ENCODE measurements at regions not wholly inside any gene's neighbourhood (a gene's known extent, or its start where the extent isn't known, plus 50 kb on each side); places are given as distances from the start of the nearest gene placed in this dataset.

DNA sequence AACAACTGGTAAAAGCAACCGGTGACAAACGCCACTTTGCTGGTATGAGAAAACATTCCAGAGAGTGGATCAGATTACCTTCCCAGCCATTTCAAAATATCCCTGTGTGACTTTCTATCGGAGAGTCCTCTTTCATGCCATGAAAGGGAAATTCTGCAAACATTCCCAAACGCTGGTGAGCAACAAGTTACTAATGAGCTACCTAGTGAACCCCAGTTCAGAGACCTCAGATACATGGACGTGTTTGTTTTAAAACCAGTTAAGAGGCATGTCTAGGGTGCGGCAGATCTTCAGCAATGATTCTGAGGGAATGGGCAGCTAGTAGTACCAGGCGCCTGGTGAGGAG lies 418.2 kb upstream of the NR2F2 start:
- DNase-seq (ENCODE audit: low read depth), result no peak

DNA sequence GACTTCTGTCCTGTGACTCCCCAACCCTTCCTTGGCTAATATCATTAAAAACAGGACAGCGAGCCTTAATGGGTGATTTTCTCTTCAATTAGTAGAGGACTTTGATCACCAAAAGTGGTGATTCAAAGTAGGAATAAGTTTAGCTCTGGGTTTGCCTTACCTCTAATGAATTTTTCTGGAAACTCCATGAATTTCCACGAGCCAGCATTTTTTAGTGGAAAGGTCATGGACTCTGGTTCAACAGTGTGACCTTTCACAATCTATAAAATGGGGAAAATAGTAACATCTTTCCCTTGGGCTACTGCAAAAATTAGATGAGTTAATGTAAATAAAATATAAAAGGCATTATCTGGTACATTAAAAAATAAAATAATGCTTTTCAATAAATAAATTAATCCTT lies 417.8 kb upstream of the NR2F2 start:
- no peak for DNase-seq (ENCODE audit: low read depth)

DNA sequence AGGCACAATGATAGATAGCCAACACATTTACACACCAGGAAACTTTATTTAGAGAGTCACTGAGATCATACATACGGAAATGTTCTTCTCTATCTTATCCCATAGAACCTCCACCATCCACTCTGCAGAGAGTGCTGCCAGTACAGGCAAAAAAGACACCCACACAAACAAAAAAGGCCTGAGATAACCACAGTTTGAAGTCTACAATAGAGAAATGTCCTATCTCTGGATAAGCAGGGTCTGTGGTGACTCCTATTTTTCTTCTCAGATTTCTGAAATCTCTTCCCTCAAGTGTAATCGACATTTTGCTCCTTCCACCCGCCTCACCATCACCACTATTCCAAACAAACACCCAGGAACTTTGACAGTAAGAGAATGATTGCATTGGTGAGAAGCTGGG lies 413.9 kb upstream of the NR2F2 start:
- no peak for DNase-seq (ENCODE audit: low read depth)

- no peak for DNase-seq (ENCODE audit: low read depth)
Measured at GRCh38 chr15:95918525-95918924, 412.0 kb upstream of the NR2F2 start.

GRCh38 chr15:95919460-95919859 lies 411.0 kb upstream of the NR2F2 start:
- no peak for DNase-seq (ENCODE audit: low read depth)

- no peak for DNase-seq (ENCODE audit: low read depth)
Measured at GRCh38 chr15:95921404-95921803, 409.1 kb upstream of the NR2F2 start.

DNA sequence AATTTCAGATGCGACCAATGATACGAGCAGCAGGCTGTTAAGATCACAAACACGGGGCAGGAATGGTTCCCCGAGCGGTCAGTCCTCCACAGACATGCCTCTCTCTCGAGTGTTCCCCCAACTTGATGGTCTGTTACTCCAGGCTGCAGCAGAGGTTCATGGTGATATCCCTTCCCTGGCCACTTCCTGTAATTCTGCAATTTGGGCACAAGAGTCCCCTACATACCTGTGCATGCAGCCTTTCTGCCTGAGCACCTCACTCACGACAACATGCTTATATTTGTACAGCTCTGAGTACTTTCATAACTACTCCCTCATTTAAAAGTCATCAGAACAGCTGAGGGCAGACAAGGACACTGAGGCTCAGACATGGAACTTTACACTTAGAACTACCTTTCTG lies 408.1 kb upstream of the NR2F2 start:
- DNase-seq (ENCODE audit: low read depth), result no peak

DNA sequence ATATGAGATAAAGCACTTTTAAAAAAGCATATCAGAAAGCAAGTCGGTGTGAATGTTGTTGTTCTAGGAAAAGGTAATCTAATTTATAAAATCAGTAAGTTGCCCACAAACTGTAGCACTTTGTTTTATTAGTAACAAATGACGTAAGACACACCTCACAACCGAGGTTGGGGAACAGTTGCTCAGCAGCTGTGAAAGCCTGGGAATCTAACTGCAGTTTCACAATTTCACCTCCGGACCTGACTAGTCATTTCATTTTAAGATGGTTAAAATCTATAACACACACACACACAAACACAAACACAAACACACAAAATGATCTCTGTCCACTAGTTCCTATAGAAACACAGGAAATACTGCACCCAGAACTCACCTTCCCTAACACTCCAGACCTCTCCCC lies 406.7 kb upstream of the NR2F2 start:
- no peak for DNase-seq (ENCODE audit: low read depth)

DNA sequence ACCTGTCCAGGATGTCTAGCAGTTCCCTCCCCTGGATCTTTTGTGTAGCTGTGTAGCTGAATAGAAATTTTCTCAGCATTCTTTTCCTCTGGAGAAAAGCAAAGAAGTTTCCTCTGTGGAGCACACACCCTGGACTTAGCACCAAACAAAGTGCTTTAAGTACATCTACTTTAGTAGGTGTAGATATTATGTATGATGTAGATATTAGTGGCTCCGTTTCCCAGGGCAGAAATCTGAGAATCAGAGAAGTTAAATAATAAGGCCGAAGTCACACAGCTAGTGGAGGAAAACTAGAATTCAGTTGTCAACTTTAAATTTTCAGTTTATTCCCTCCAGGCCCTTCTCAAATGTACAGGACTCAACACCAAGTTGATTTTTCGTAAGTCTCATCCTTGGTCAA lies 401.7 kb upstream of the NR2F2 start:
- no peak for DNase-seq (ENCODE audit: low read depth)

- no peak for DNase-seq (ENCODE audit: low read depth)
Measured at GRCh38 chr15:95929232-95929846, 401.2 kb upstream of the NR2F2 start.

GRCh38 chr15:95930659-95931375 lies 399.7 kb upstream of the NR2F2 start:
- DNase-seq (ENCODE audit: low read depth), result no peak

DNA sequence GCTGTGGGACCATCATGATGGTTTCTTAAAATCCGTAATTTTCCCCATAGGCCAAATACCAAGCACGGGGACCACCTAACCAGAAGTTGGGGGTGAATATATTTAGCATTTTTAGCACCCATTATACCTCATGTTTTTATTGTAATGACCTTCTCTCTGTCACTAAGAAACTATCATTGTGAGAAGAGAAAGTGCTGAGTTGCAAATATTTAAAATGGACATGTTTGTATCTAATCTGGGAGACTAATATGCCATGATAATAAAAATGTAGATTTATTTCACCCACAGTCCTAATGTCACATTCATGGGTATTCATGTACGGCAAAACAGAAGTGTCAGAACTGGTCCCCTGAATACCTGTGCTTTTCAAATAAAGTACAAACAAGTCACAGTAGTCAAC lies 398.9 kb upstream of the NR2F2 start:
- no peak for DNase-seq (ENCODE audit: low read depth)

DNA sequence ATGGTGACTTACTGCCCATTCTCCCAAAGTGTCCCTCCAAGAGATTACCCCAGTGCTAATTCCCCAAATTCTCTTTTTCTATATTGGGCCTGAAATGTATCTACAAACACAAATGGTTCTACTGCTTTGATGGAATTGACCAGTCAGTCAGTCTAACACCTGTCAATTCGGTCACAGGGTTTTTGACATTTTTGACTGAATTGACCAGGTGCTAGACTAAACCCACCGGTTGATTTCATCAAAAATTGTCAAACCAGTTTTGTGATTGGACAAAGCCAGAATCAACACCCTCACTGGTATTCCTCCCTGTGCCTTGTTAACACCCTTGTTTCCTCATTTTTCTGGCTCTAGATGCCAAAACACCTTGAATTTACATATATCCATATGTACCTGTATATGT lies 398.4 kb upstream of the NR2F2 start:
- DNase-seq (ENCODE audit: low read depth), result no peak

GRCh38 chr15:95932676-95933075 lies 397.8 kb upstream of the NR2F2 start:
- DNase-seq (ENCODE audit: low read depth), result no peak

DNA sequence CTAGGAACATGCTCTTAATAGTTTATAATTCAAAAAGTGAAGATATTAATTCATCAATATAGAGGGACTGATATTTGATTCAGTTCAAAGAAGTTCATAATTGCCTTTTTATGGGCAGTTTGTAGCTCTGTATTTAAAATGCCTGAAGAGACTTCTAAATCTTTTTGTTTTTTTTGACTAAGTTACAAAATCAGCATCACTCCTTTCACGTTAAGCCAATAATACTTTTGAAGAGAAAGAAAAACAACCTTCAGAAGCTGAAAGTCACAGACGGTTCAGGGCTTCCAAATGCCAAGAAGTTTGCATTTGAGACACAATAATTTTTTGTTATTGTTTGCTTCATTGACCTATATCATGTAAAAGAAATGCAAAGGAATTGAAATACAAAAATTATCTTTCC lies 394.6 kb upstream of the NR2F2 start:
- DNase-seq (ENCODE audit: low read depth), result no peak

DNA sequence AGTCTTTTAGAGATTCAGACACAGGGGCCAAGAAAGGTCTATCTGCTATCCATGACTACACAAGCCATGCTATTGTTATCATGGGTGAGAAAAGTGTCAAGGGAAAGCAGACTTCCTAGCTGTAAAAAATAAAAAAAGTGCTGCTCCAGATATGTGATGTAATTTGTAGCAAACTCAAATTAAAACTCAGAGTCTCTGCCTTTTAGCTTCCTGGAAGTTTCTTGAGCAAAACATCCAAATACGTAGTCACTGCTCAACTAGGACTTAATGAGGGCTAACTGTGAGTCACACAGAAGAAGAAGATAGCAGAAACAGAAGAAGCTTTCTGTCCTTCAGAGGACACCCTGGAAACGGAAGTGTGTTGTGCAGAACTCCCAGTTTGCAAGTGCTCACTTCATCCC lies 393.4 kb upstream of the NR2F2 start:
- no peak for DNase-seq (ENCODE audit: low read depth)

DNA sequence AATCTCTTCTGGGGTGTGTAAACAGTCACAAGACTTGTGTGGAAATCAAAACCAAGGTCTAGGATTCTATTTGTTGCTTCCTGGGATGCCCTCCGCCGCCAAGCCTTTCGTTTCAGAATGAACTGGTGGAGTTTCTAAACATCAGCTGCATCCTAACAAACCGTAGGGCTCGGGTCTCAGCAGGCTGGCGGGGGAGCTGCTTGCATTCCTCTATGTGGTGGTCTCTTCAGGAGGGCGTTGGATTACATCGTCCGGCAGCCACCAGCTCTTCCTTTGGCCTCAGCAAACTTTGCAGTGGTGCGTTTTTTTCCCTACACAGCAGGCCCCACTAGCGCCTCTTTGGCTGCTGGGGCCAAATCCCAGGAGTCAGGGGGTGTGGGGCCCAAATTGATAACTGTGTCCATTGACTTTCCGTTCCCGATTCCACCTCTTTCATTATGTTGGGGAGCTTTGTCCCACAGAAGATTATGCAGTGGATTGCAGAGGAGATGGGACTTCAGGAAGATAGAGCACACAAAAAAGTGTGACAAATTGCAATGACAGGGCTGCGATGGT lies 390.0 kb upstream of the NR2F2 start:
- DNase-seq (ENCODE audit: low read depth), result no peak

DNA sequence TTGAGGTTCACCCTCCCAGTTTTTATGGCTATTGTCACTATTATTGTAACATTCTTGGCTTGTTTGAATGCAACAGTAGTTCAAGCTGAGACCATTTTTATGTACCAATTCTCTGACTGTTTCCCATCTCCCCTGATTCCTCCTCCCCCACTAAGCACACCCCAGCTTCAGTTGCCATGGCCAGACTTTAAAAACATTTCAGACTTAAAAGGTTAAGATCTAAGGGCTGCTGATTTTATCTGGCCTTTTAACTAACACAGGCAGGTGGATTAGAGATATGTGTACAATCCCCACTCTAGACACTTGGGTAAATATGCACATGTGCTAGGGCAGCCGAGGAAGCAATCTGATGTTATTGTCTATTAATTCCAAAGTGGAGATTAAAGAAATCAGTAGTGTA lies 386.3 kb upstream of the NR2F2 start:
- DNase-seq (ENCODE audit: low read depth), result no peak

- DNase-seq (ENCODE audit: low read depth), result no peak
Measured at GRCh38 chr15:95944661-95945255, 385.7 kb upstream of the NR2F2 start.

DNA sequence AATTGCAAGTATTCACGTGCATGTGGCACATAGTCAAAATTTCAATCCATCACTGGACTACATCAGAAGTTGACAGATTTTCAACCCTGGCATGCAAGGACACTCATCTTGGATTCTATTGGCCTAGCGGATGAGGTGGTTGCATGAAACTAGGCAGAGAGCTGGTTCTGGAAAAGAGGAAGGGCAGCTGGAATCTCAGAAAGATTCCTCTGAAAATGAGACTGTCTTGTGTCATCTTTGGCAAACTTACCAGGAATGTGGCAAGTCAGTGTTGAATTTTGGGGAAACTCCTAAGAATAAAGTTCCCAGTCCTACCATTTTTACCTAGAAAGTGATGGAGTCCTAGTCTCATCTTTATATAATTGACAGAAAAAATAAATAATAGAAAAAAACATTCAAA lies 384.3 kb upstream of the NR2F2 start:
- DNase-seq (ENCODE audit: low read depth), result no peak

GRCh38 chr15:95946926-95947325 lies 383.6 kb upstream of the NR2F2 start:
- no peak for DNase-seq (ENCODE audit: low read depth)

DNA sequence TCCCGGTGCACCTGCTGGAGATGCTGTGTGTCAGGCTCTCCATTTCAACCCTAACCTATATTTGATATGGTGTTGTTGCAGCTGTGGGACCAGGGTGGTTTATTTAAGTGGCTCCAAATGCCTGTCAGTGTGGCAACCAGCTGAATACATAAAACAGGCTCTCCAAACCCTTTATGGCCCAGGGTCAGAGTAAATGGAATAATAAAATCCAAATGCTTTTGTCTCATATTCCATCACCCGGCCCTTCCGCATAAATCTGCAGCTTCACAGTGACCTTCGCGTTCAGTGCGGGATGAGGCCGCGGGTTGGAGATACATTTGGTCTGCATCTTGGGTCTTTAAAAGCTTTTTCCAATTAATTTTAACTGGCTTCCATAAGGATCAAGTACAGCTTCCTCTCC lies 382.1 kb upstream of the NR2F2 start:
- DNase-seq (ENCODE audit: low read depth), result no peak

DNA sequence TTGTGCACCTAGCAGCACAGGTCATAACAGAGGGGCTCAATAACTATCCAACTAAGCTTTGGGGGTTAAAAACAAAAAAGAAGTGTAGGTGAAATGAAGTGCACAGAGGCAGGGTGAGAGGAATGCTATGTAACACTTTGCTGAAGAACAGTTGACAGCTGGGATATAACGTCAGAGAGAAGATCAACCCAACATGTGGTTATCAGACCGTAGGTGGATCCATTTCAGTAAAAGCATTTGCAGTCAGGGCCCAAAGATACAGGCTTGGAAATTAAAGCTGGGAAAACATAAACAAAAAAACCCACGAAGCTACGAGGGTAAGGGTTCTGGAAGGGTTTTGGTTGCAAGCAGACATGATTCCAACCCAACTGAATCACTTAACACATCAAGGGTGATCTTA lies 377.5 kb upstream of the NR2F2 start:
- DNase-seq (ENCODE audit: low read depth), result no peak

DNA sequence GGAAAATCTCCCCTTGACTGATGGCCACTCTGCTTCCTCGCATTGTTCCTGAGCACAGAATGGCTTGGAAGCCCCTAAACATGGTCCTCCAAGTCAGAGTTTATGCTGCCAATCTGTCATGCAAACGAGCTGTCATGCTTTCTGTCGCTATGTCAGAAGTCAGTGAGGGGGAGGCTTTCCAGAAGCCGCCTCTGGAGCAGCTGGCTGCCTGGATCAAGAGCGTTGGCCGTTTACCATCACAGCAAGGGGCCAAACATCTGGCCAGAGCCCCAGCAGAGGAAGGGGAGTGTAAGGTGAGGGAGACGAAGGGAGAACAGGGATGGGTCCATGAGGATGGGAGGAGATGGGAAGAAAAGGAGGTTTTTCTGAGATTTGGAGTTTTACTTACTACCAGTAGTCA lies 372.6 kb upstream of the NR2F2 start:
- no peak for DNase-seq (ENCODE audit: low read depth)

Data from stimulated activated CD8-positive, alpha-beta memory T cell treated with anti-CD3 and anti-CD28 coated beads, Interleukin-7, amount 100 ng/mL, for 24 hours (primary cell).